Epidermal melanocyte (primary cell): ENCODE measurements at regions not wholly inside any gene's neighbourhood (a gene's known extent, or its start where the extent isn't known, plus 50 kb on each side); places are given as distances from the start of the nearest gene placed in this dataset.
"Not testable (repeated sequence)": the region's sequence is repeated elsewhere in the genome, so short reads cannot be mapped to it uniquely, and the experiment has no call there.

ENCODE experiments used
- DNase-seq: peaks from one replicate; pipeline ENCODE4 v3.0.0; 2011; ENCODE audit warnings: low spot score; ENCODE audit not compliant: insufficient read length

DNA sequence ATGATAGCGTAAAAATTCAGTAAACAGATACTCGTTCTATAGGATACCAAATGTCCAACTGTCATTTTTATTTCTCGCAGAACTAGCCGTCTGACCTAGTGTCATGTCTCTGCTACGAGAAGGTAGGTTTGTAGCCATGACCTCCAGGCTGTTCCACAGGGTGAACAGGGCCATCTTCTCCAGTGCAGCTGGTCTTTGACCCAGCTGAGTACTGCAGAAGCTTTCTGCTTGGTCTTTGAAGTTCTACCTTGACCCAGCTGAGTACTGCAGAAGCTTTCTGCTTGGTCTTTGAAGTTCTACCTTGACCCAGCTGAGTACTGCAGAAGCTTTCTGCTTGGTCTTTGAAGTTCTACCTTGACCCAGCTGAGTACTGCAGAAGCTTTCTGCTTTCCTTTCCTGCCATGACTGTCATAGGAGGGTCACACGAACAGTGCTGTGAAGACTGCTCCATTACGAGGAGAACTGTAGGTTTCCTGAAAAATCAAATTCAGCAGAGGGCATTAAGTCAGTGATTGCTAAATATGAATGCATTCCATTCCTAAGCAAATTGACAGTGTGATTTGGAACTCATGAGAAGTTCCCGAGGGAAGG lies 532.8 kb upstream of the NRP1 start:
- DNase-seq: not testable (repeated sequence)

DNA sequence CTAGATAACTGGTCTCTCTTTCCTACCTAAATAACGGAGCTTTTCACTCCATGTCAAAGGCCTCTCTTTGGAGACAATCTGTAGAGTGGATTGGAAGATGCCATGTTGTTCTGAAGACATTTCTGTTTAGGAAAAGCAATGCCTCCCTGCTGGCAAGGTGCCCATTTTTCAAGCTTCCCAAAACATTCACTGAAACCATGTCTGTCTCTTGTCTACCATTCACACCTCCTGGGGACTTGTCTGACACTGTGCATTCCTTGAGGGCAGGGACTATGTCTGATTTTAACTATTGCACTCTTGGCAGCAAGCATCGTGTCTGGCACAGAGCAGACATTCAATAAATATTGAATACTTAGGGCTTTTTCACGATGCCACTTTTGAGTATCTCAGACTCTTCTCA lies 528.9 kb upstream of the NRP1 start:
- no peak for DNase-seq

DNA sequence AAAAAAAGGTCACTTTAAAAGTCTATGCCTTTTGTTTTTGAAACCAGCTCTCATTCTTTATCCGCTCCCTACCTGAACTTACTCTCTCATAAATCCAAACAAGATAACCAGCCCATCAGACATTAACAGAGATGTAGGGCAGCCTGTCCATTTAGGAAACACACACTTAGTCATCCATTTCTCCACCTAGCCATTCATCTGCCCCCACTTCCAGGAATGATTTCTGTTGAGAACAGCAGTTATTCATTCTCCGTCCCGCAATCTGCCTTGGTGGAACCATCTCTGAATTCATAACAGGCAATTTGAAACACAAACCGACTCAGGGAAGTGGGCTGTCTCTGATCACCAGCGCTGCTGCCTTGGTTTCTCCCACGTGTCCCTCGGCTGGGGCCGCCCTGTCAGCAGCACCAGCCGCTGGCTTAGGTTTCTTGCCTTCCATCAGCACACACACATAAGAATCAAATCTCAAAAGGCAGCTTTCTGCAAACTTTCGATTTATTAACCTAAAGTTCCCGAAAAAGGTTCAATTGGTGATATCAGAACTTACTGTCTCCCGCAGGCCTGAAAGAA lies 528.2 kb upstream of the NRP1 start:
- DNase-seq: no peak

DNA sequence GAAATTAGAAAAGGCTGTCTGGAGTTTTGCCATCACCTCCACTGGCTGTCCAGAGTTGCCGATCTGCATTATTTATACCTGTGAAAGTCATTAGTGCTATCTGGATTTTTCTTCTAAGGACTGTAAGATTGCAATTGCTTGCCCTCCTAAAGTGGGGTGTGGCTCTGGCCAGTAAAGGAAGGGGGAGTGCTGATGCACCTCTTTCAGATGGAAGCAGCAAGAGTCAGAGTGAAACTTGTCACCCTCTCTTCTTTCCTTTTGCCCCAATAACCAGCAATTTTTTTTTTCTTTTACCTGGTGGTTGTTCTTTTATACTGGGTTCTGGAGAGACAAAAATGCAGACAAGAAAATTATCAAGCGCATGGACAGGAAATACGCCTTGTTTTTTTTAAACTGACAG lies 527.4 kb upstream of the NRP1 start:
- DNase-seq: no peak

DNA sequence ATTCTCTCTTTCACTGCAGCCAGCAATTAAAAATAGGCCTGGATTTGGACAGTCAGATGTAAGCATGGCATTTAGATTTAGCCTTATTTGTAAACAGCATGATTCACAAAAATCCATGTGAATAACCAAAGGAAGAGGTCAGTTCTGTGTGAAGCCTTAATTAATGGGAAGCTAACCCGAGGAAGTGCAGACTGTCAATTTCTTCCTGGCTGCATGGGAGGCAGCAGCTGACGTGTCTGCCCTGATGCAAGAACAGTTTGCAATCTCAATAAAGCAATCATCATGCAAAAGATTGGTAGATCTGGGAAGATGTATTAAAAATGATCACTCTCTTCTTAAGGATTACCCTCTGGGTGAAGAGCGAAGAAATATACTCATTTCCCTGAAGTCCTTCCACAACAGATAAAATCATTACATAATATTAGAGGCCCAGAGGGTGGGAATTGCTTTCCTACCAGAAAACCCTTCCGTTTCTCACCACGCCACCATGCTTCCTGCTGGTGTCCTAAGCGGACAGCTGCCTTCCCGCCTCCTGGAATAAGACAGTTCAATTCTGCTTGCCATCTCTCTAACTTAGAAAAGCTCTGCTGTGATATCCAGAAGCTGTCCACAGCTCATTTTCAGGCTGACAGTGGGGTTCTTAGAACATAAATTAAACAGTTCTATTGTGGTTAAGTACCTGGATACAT lies 526.7 kb upstream of the NRP1 start:
- DNase-seq: no peak

DNA sequence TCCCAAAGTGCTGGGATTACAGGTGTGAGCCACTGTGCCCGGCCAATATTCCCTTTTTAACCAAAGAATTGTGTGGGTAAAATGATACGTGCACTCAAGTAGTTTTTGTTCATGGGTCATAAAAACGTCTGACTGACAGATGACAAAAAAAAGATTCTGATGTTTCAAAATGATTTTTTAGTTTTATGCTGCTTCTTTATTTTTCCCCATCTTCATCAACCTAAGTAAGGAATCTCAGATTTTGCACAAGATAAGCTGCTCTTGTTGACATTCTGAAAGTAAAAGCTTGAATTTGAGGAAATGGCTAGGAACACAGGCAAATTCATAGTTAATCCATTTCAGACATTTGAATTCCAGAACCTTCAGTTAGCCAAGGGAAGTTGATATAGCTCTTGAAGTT lies 526.1 kb upstream of the NRP1 start:
- DNase-seq: no peak

DNA sequence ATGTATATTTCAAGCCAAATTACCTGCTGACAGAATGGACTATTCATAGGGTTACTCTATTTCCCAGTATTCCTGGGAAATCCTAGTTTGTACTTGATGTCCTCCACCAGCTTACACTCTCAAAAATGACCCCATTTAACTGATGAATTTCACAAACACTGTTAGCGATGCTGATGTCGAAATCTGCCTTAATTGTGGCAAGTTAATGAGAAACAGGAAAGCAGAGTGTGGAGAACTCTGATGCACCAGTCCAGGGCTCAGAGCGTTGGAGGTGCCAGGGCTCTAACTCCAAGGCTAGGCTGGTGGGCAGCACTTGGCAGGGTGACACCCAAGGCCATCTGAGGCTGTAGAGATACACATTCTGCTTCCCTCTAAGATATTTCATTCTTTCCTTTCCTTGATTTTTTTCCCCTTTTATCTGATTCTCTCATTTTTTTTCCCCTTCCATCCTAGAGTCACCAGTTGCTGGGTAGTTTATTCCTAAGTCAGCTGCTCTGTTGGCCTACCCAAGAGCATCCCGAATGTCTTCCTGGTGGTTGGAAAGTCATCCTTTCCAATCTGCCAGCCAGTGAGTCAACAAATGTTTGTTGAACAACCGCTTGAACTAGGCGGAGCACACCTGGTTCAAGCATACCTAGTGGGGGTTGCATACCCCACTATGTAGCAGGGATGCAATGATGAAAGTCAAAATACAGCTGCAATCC lies 525.0 kb upstream of the NRP1 start:
- no peak for DNase-seq

DNA sequence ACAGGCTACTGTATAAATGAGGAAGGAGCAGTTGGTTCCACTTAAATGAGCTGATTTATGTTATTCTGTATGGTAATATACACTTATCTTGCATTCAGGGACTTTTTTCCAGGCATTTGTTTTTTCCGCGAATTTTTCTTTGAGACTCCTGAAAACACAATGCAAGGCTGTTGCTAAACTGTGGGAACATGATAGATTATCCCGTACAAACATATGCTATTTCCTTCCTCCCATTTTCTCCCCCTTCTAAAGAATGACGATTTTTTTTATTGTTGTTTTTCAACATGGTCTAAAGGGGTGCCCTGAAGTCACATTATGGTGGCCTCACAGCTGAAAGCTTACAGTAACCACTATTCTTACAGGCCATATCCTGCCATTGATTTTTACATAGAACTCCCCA lies 523.9 kb upstream of the NRP1 start:
- DNase-seq: no peak

DNA sequence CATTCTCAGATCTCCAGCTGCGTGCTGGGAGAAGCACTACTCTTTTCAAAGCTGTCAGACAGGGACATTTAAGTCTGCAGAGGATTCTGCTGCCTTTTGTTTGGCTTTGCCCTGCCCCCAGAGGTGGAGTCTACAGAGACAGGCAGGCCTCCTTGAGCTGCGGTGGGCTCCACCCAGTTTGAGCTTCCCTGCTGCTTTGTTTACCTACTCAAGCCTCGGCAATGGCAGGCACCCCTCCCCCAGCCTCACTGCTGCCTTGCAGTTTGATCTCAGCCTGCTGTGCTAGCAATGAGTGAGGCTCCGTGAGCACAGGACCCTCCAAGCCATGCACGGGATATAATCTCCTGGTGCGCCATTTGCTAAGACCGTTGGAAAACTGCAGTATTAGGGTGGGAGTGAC lies 518.8 kb upstream of the NRP1 start:
- DNase-seq: not testable (repeated sequence)

DNA sequence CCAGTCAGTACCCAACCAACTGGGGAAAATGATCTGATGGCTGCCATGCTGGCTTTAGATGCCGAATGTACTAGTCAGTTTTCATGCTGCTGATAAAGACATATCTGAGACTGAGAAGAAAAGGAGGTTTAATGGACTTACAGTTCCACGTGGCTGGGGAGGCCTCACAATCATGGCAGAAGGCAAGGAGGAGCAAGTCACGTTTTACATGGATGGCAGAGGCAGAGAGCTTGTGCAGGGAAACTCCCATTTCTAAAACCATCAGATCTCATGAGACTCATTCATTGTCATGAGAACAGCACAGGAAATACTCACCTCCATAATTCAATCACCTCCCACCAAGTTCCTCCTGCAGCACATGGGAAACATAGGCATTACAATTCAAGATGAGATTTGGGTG lies 508.9 kb upstream of the NRP1 start:
- no peak for DNase-seq

DNA sequence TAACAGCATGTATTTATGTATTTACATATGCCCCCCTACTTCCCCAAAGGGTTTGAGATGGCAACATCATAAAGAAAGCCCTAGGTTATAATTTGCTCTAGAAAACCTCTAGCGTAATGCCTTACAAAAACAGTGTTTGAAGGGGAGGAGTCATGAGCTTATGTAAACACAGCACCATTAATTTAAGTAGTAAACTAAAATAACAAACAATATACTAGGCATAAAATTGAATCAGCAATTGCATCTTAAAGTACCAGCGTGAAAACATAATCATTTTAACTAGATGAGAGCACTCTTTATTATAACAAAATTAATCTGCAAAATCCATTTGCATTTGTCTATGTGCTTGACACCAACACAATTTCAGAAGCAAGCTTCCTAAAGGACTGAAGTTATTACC lies 507.2 kb upstream of the NRP1 start:
- DNase-seq: no peak

DNA sequence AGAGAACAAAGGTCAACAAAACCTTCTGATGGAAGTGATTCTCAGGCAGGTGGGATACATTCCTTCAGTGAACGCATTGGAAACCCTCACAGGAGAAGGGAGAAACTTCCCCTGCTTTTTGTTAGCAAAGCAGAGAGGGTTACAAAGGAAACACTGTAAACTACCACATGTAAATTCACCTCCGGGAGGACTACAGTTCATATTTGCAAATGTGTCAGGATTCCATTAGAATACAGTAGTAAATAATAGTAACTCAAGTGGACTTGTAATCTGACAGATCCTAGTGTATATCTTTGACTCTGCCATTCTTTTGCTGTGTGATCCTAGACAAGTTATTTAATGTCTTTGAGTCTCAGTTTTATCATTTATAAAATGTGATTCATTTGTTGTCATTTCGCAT lies 504.3 kb upstream of the NRP1 start:
- DNase-seq: no peak

DNA sequence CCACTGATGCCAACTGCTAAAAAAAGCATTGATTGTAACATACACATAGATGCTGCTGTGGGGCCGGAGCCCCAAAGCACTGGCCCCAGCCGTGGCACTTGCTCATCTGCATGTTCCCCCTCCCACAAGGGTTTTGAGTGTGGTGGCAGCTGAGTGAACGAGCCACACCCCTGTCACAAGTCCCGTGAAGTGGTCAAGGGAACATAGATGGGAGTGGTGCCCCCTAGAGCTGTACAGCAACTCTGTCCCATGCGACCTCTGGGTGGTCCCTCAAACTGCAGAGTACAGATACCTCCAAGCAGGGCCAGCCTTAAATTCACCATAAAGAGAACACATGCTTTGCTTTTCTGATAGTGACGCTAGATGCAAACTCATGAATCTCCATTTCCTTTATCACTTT lies 503.3 kb upstream of the NRP1 start:
- no peak for DNase-seq

DNA sequence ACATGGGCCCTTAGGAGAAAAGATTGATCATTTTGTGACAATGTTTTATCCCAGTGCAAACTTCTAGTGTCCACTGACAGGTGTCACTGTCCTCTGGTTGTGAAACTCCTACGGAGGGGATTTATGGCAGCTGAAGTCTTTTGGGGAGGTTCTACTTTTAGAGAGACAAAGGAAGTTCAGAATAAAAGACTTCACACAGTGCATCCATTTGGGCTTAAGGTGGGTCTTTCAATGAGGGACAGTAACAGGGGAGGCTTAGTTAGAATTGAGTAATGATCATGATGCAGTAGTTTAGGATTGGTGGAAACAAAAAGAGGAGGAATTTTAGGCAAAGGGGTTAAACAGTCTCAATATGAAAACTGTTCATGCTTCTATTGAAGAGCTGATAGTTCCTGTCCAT lies 501.1 kb upstream of the NRP1 start:
- no peak for DNase-seq

DNA sequence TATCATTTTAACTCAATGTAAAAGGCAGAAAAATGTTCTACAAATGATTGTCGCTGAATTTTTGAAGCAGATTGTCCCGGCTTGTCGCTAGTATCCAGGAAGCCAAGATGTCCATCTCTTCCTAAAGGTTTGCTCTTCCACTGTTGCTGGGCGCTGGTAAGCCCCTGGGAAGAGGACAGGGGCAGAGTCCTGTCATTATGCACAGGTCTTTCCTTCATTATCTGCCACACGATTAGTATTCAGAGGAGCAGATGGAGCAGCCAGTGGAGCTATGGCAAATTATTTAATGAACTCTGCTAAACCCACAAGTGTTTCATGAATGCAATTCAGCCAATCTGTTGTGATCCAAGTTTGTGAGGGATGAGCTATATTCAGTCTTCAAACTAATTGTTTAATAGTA lies 499.1 kb upstream of the NRP1 start:
- DNase-seq: no peak

DNA sequence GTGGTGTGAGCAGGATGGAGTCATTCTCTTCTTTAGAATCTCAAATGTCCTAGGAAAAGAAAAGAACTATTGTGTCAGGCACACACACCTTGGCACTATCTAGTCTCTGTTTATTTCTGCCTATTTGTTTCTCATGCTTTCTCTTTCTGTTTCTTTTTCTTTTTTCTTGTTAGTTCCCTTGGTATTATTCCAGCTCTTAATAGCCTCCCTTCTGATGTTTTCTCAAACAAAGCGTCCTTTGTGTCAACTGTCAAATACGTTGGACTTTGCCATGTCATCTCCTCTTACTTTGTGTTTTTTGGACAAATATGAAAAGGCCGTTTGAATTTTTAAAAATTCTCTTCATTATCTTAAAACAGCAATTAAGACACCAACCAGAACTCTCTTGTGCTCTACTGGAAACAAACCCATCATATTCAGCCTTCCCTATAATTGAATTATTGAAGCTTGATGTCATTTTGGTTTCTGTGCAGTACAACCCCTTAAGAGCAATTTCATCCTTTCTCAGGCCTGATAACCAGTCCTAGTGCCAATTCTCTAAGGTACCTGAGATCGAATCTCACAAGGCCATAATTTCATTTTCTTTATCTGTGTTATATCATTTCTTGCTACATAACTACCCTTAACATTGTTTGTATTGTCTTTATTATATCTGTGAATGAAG lies 497.8 kb upstream of the NRP1 start:
- DNase-seq: no peak

DNA sequence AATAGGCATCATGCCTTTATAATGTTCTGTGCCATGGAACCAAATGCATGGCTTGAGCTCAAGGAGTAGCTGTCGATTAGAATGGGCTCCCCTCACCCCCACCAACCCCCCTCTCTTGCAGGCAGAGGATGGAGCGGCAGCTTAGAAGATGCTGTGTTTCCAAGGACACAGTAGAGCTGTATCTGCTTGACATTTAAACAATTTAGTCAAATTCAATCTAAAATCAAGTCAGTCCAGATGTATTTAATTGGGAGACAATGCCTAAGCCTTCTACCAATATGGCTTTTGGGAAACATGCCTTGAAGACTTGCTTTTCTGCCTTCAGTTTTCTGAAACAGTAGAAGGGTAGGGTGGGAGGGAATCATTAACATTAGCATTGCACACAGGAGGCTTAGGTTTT lies 497.1 kb upstream of the NRP1 start:
- no peak for DNase-seq

DNA sequence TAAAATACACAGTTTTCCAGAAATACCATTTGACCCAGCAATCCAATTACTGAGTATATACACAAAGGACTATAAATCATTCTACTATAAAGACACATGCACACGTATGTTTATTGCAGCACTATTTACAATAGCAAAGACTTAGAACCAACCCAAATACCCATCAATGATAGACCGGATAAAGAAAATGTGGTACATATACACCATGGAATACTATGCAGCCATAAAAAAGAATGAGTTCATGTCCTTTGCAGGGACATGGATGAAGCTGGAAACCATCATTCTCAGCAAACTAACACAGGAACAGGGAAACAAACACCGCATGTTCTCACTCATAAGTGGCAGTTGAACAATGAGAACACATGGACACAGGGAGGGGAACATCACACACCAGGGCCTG lies 495.4 kb upstream of the NRP1 start:
- not testable (repeated sequence) for DNase-seq

DNA sequence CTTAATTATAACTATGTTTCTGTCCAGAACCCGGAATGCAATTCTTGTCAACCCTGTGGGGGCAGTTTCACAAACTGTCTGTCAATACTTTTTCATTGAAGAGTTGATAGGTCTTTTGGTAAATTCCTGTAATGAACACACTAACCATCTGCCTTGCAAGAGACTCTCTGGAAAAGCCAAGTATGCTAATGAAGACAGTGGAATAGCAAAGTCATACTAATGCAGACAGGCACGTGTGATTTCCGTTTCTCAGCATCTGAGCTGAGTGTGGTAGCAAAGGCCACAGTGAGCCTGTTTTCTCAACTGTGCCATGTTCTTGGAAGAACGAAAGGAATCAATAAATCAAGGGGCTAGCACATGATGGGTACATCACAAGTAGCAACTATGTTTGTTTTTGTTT lies 494.1 kb upstream of the NRP1 start:
- no peak for DNase-seq

DNA sequence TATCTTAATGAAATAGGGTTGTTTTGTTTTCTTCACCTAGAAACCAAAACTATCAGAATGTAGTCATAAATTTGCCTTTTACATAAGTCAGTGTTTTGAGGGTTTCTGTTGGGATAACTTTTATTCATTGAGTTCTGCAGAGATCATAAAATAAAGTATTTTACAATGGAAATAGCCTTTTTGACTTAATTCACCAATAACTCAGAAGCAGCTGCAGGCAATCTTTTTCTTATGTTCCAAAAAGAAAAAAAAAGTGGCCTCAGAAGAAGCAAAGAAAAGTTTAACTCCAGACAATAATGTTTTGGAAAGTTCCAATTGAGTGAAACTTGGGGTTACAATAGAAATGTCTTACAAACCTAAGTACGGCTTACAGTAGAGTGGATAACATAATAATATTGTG lies 491.7 kb upstream of the NRP1 start:
- no peak for DNase-seq

DNA sequence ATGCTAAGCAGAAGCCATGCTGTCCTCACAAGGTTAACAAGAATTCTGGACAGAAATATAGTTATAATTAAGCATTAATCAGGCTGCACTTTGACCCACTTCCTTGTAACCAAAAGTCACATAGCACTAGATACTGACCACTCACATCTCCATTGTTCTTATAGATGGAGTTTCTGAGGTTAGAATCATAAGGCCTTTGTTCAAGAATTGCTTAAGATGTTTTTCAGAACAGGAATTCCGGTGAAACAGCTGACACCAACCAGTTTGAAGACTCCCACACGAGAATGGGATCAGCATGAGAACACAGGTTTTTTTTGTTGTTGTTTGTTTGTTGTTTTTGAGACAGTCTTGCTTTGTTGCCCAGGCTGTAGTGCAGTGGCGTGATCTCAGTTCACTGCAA lies 488.3 kb upstream of the NRP1 start:
- DNase-seq: no peak

DNA sequence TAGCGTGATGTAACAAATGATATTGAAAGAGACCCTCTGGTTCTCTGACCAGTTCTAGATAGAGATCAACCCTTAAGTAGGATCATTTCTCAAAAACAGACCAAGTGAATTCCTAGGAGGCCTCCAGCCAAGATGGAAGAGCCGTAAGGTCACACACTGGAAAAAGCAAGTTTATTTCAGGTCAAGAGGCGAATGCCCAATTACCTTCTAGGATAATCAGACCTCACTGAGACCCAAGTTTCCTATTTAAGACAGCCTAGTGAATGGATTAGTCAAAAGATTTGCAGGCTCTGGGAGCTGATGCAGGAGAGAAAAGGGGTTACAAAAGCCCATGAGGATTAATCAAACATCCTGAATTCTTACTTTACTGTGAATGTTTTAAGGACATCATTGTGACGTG lies 486.1 kb upstream of the NRP1 start:
- no peak for DNase-seq
